Testis (tissue), 2 donors: ENCODE measurements at regions not wholly inside any gene's neighbourhood (a gene's known extent, or its start where the extent isn't known, plus 50 kb on each side); places are given as distances from the start of the nearest gene placed in this dataset.

Source experiments
- DNase-seq: peaks from one replicate; pipeline ENCODE4 v3.0.0-alpha.2; 2019
- H3K27ac ChIP-seq, 2 donors: fragments of 200-600 bp; sonication (generic); one replicate each; pipeline ENCODE4 v1.5.1; 2019
- H3K27me3 ChIP-seq: fragments of 200-600 bp; sonication (generic); one replicate; pipeline ENCODE4 v1.5.1; 2019
- H3K36me3 ChIP-seq: fragments of 200-600 bp; sonication (generic); one replicate; pipeline ENCODE4 v1.5.1; 2017; ENCODE audit warnings: low read depth; ENCODE audit errors: missing control alignments
- H3K4me1 ChIP-seq: fragments of 200-600 bp; sonication (generic); one replicate; pipeline ENCODE4 v1.5.1; 2019
- H3K4me3 ChIP-seq, 2 donors: fragments of 200-600 bp; sonication (generic); one replicate each; pipeline ENCODE4 v1.5.1; 2017 to 2019
- H3K9me3 ChIP-seq: fragments of 200-600 bp; sonication (generic); one replicate; pipeline ENCODE4 v1.5.1; 2017
- POLR2A ChIP-seq: fragments of 450-650 bp; IDR thresholded peaks from one replicate; pipeline ENCODE4 v1.6.1; 2017; ENCODE audit warnings: antibody characterized with exemption, mild to moderate bottlenecking, moderate library complexity
- WGBS, 2 donors: methylation state at CpG; one replicate each; pipeline ENCODE4 v1.1.5; 2018; 5-methylcytosine and 5-hydroxymethylcytosine counted together
- intact Hi-C: fragments of 100-400 bp; cut with DNase I; formaldehyde crosslinking; loops from one replicate; pipeline ENCODE4 v1.15.1; 2023; ENCODE audit warnings: low total_unique reads
- TF ChIP-seq, protein P1 (sequence below), 3 experiments: fragments of 450-650 bp in 2 of 3; fragments of 200-600 bp in 1 of 3; sonication (generic) in 1 of 3; IDR thresholded peaks; one replicate each; pipeline ENCODE4 v1.5.1; 2016 to 2019; ENCODE audit warnings: antibody characterized with exemption in 3 of 3, mild to moderate bottlenecking in 2 of 3, moderate library complexity in 1 of 3

- no peaks in the 10 kb centered on the region for H3K4me1 ChIP-seq
Observed at GRCh38 chr3:162302983-162303624, 806.5 kb downstream of the OTOL1 start.

DNA sequence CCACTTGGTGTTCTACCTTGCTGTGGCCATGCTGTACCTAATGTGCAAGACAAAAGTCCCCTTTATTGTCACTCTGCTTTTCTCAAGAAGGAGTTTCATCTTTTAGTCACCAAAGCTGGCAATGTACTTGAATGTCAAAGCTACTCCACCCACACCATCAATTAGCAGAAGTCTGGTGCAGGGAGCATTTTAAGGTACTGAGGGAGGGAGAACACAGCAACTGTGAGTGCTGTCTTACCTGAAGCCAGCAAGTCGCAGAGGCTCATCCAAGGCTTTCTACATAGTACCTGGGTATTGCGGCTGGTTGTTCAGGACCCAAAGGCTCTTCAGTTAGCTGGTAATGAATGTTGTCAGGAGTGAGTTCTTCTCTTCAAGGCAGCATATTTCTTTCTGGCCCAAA lies 820.4 kb downstream of the OTOL1 start:
- H3K9me3 ChIP-seq, result no peaks in the 10 kb centered on the region
- no peak overlapping the region for H3K4me3 ChIP-seq
- TF ChIP-seq, protein P1, sequence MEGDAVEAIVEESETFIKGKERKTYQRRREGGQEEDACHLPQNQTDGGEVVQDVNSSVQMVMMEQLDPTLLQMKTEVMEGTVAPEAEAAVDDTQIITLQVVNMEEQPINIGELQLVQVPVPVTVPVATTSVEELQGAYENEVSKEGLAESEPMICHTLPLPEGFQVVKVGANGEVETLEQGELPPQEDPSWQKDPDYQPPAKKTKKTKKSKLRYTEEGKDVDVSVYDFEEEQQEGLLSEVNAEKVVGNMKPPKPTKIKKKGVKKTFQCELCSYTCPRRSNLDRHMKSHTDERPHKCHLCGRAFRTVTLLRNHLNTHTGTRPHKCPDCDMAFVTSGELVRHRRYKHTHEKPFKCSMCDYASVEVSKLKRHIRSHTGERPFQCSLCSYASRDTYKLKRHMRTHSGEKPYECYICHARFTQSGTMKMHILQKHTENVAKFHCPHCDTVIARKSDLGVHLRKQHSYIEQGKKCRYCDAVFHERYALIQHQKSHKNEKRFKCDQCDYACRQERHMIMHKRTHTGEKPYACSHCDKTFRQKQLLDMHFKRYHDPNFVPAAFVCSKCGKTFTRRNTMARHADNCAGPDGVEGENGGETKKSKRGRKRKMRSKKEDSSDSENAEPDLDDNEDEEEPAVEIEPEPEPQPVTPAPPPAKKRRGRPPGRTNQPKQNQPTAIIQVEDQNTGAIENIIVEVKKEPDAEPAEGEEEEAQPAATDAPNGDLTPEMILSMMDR (IDR thresholded peaks at IDR 0.05), result no peak
- TF ChIP-seq POLR2A, result no peak
- H3K36me3 ChIP-seq, result no peaks in the 10 kb centered on the region
- DNase-seq, result no peak
- H3K27ac ChIP-seq, result no peak overlapping the region
- 97% methylated on average over 2 of the region's 2 CpGs; no CpG with 5 or more reads in 1 of the 2 donors for WGBS, 2 donors
- H3K27me3 ChIP-seq, result no peaks in the 10 kb centered on the region
- intact Hi-C loops, result no loop called here
- H3K4me1 ChIP-seq, result no peaks in the 10 kb centered on the region

More at GRCh38 chr3:162302983-162303624, 806.5 kb downstream of the OTOL1 start:
- intact Hi-C loops, result no loop called here
- TF ChIP-seq POLR2A, result no peak
- TF ChIP-seq, protein P1 (IDR thresholded peaks at IDR 0.05), result no peak
- no peak for DNase-seq
- H3K27ac ChIP-seq, result no peak overlapping the region
- H3K9me3 ChIP-seq, result no peaks in the 10 kb centered on the region
- H3K27me3 ChIP-seq, result no peaks in the 10 kb centered on the region
- H3K4me3 ChIP-seq, result no peak overlapping the region
- no peaks in the 10 kb centered on the region for H3K36me3 ChIP-seq
- whole genome bisulfite sequencing, 2 donors, result 76 to 83% methylated on average over 5 of the region's 5 CpGs

DNA sequence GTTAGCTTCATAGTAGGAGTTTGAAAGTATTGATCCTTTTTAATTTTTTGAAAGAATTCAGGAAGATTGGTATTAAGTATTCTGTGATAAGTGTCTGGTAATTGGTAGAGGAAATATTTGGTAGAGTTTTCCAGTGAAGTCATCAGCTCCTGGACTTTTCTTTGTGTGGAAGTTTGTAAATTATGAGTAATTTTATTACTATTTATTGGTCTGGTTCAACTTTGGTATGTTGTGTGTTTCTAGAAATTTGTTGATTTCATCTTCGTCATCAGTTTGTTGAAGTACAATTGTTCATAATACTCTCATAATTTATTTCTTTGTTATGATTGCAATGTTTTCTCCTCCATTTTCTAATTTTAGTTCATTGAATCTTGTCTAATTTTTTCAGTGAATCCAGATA lies 832.0 kb downstream of the OTOL1 start:
- H3K9me3 ChIP-seq, result no peaks in the 10 kb centered on the region
- intact Hi-C loops, result no loop called here
- no peaks in the 10 kb centered on the region for H3K4me1 ChIP-seq
- no peak for DNase-seq
- H3K27me3 ChIP-seq, result no peaks in the 10 kb centered on the region
- WGBS, 2 donors, result 78 to 92% methylated on average over 1 of the region's 1 CpG
- H3K36me3 ChIP-seq, result no peaks in the 10 kb centered on the region
- no peak overlapping the region for H3K4me3 ChIP-seq
- no peak overlapping the region for H3K27ac ChIP-seq
- TF ChIP-seq, protein P1 (IDR thresholded peaks at IDR 0.05), result no peak
- no peak for TF ChIP-seq POLR2A

DNA sequence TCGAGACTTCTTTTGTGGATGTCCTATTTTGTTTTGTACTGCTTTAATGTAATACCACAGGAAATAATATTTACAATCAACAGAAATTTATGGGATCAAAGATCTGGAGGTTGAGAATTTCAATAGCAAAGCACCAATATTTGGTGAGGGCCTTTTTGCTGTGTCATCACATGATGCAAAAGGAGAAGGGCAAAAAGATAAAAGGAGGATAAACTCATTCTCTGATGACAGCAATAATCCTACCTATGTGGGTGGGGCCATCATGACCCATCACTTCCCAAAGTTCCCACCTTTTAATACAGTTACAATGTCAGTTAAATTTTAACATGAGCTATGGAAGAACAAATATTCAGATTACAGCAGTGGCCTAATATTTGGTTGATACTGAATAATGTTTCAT lies 832.9 kb downstream of the OTOL1 start:
- no peak for DNase-seq
- Histone ChIP-seq H3K4me3 (no peak overlapping the region), H3K36me3 (no peaks in the 10 kb centered on the region), H3K4me1 (no peaks in the 10 kb centered on the region), H3K27ac (no peak overlapping the region), H3K27me3 (no peaks in the 10 kb centered on the region), H3K9me3 (no peaks in the 10 kb centered on the region)
- intact Hi-C loops, result no loop called here
- TF ChIP-seq, protein P1 (IDR thresholded peaks at IDR 0.05), result no peak
- TF ChIP-seq POLR2A, result no peak
- WGBS, 2 donors, result 87 to 94% methylated on average over 1 of the region's 1 CpG

- H3K4me3 ChIP-seq, result no peak overlapping the region
- TF ChIP-seq, protein P1 (IDR thresholded peaks at IDR 0.05), result no peak
- TF ChIP-seq POLR2A, result no peak
- H3K36me3 ChIP-seq, result no peaks in the 10 kb centered on the region
- 77 to 81% methylated on average over 3 of the region's 3 CpGs for WGBS, 2 donors
- H3K9me3 ChIP-seq, result no peaks in the 10 kb centered on the region
- intact Hi-C loops, result no loop called here
- no peaks in the 10 kb centered on the region for H3K27me3 ChIP-seq
- H3K4me1 ChIP-seq, result no peaks in the 10 kb centered on the region
- no peak overlapping the region for H3K27ac ChIP-seq
- DNase-seq, result no peak
Observed at GRCh38 chr3:162332344-162332743, 835.7 kb downstream of the OTOL1 start.
